ENCODE measurements at regions not wholly inside any gene's neighbourhood (a gene's known extent, or its start where the extent isn't known, plus 50 kb on each side); places are given as distances from the start of the nearest gene placed in this dataset.

GRCh38 chr2:65507102-65508069 lies 75.0 kb upstream of the SPRED2 start:
- Histone ChIP-seq H3K9me3 (no peaks in the 10 kb centered on the region), H3K4me1 (no peaks in the 10 kb centered on the region), H3K4me3 (no peak overlapping the region), H3K27me3 (no peaks in the 10 kb centered on the region), H3K27ac (no peak overlapping the region), H3K36me3 (no peaks in the 10 kb centered on the region)
- no peak for TF ChIP-seq CTCF (IDR thresholded peaks at IDR 0.05)
- DNase-seq (ENCODE audit: low spot score), result no peak

GRCh38 chr2:65504814-65505697 lies 72.7 kb upstream of the SPRED2 start:
- no peaks in the 10 kb centered on the region for H3K36me3 ChIP-seq
- no peak overlapping the region for H3K27ac ChIP-seq
- no peaks in the 10 kb centered on the region for H3K4me1 ChIP-seq
- no peak for TF ChIP-seq CTCF (IDR thresholded peaks at IDR 0.05)
- H3K27me3 ChIP-seq, result no peaks in the 10 kb centered on the region
- H3K4me3 ChIP-seq, result no peak overlapping the region
- DNase-seq (ENCODE audit: low spot score), result no peak
- no peaks in the 10 kb centered on the region for H3K9me3 ChIP-seq

GRCh38 chr2:65504201-65504600 lies 71.8 kb upstream of the SPRED2 start:
- no peak overlapping the region for H3K27ac ChIP-seq
- no peaks in the 10 kb centered on the region for H3K4me1 ChIP-seq
- DNase-seq (ENCODE audit: low spot score), result no peak
- no peaks in the 10 kb centered on the region for H3K27me3 ChIP-seq
- no peak overlapping the region for H3K4me3 ChIP-seq
- H3K36me3 ChIP-seq, result no peaks in the 10 kb centered on the region
- TF ChIP-seq CTCF (IDR thresholded peaks at IDR 0.05), result no peak
- no peaks in the 10 kb centered on the region for H3K9me3 ChIP-seq

- DNase-seq (ENCODE audit: low spot score), result no peak
- no peaks in the 10 kb centered on the region for H3K36me3 ChIP-seq
- H3K27me3 ChIP-seq, result no peaks in the 10 kb centered on the region
- no peak overlapping the region for H3K4me3 ChIP-seq
- H3K9me3 ChIP-seq, result no peaks in the 10 kb centered on the region
- H3K4me1 ChIP-seq, result no peaks in the 10 kb centered on the region
- no peak for TF ChIP-seq CTCF (IDR thresholded peaks at IDR 0.05)
- H3K27ac ChIP-seq, result no peak overlapping the region
Measured at GRCh38 chr2:65503746-65504145, 71.3 kb upstream of the SPRED2 start.

GRCh38 chr2:65501836-65502235 lies 69.4 kb upstream of the SPRED2 start:
- Histone ChIP-seq H3K4me3 (no peak overlapping the region), H3K27me3 (no peaks in the 10 kb centered on the region), H3K27ac (no peak overlapping the region), H3K9me3 (no peaks in the 10 kb centered on the region), H3K4me1 (no peaks in the 10 kb centered on the region), H3K36me3 (no peaks in the 10 kb centered on the region)
- DNase-seq (ENCODE audit: low spot score), result no peak
- no peak for TF ChIP-seq CTCF (IDR thresholded peaks at IDR 0.05)

Measured in right atrium auricular region (tissue), 2 donors.